ENCODE measurements at regions not wholly inside any gene's neighbourhood (a gene's known extent, or its start where the extent isn't known, plus 50 kb on each side); places are given as distances from the start of the nearest gene placed in this dataset.

DNA sequence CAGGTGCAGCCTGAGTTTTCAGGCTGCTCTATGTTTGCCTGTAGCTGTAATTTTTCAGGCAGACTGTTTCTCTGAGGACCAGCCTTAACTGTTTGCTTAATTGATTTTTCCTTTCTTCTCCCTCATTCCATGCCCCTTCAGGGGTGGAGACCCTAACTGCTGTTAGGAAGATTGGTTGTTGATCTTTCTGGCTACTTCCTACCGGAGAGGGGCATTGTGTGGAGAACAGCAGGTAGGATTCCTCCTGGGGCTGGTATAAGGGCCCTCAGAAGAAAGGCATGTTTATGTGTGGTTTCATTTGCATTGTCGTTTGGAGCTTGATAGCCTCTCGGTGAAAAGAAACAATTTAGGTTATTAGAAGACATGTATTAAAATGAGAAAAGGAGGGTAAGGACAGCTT lies 56.9 kb upstream of the GOLGA6L2 start:
- TF ChIP-seq NFYB (CRISPR knock-in tag; conservative IDR thresholded peaks at IDR 0.05; ENCODE audit: low read depth) (no peak), KAT7 (CRISPR knock-in tag; IDR thresholded peaks at IDR 0.05; ENCODE audit: borderline replicate concordance) (no peak), SOX15 (CRISPR knock-in tag; IDR thresholded peaks at IDR 0.05) (no peak), ATF1 (CRISPR knock-in tag; IDR thresholded peaks at IDR 0.05) (no peak), ZNF317 (CRISPR knock-in tag; IDR thresholded peaks at IDR 0.05; ENCODE audit: borderline replicate concordance, low read depth) (no peak), EMX1 (CRISPR knock-in tag; IDR thresholded peaks at IDR 0.05) (no peak), TP53 (CRISPR knock-in tag; IDR thresholded peaks at IDR 0.05) (no peak), ZNF396 (CRISPR knock-in tag; IDR thresholded peaks at IDR 0.05; ENCODE audit: borderline replicate concordance) (no peak), ZNF263 (CRISPR knock-in tag; IDR thresholded peaks at IDR 0.05; ENCODE audit: low read depth) (no peak), ZNF416 (CRISPR knock-in tag; IDR thresholded peaks at IDR 0.05) (no peak)
- TF ChIP-seq, protein P1, sequence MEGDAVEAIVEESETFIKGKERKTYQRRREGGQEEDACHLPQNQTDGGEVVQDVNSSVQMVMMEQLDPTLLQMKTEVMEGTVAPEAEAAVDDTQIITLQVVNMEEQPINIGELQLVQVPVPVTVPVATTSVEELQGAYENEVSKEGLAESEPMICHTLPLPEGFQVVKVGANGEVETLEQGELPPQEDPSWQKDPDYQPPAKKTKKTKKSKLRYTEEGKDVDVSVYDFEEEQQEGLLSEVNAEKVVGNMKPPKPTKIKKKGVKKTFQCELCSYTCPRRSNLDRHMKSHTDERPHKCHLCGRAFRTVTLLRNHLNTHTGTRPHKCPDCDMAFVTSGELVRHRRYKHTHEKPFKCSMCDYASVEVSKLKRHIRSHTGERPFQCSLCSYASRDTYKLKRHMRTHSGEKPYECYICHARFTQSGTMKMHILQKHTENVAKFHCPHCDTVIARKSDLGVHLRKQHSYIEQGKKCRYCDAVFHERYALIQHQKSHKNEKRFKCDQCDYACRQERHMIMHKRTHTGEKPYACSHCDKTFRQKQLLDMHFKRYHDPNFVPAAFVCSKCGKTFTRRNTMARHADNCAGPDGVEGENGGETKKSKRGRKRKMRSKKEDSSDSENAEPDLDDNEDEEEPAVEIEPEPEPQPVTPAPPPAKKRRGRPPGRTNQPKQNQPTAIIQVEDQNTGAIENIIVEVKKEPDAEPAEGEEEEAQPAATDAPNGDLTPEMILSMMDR (IDR thresholded peaks at IDR 0.05), result no peak
- TF ChIP-seq, protein P2, sequence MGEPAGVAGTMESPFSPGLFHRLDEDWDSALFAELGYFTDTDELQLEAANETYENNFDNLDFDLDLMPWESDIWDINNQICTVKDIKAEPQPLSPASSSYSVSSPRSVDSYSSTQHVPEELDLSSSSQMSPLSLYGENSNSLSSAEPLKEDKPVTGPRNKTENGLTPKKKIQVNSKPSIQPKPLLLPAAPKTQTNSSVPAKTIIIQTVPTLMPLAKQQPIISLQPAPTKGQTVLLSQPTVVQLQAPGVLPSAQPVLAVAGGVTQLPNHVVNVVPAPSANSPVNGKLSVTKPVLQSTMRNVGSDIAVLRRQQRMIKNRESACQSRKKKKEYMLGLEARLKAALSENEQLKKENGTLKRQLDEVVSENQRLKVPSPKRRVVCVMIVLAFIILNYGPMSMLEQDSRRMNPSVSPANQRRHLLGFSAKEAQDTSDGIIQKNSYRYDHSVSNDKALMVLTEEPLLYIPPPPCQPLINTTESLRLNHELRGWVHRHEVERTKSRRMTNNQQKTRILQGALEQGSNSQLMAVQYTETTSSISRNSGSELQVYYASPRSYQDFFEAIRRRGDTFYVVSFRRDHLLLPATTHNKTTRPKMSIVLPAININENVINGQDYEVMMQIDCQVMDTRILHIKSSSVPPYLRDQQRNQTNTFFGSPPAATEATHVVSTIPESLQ (CRISPR knock-in tag; IDR thresholded peaks at IDR 0.05), result no peak
- H3K27me3 Mint-ChIP-seq (ENCODE audit: low read depth), result peaks cover 68% of the 10 kb centered on the region
- DNase-seq (ENCODE audit: low spot score), result no peak
- H3K4me1 Mint-ChIP-seq, result peaks cover 22% of the 10 kb centered on the region
- H3K36me3 Mint-ChIP-seq, result peaks cover 35% of the 10 kb centered on the region
- ATAC-seq, result peak; percentile 83
- H3K27ac Mint-ChIP-seq, result peak overlapping the region; percentile 69; the same call in 1 of the 2 replicates
- ChIA-PET CTCF (no interaction called here), POLR2A (no interaction called here)
- peaks cover 70% of the 10 kb centered on the region for H3K9me3 Mint-ChIP-seq
- 0 out of 2 replicates have a peak overlapping the region, but pooled peaks have one; percentile 2 for H3K4me3 Mint-ChIP-seq

DNA sequence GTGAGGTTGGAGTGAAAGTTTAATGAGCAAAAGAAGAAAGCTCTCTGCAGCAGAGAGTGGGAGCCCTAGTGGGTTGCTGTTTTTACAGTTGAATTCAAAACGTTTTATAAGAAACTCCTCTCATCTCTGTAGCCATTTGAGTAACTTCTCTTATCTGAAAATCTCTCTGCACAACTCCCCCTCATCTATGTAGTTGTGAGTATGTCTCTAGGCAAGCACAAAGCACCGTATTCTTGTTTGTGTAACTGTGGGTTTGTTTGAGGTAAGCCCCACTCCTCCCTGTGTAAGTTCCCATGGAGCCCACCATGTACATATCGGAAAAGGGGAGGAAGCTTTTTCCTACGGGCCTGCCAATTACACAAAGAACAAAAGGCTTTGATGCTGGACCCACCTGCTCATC lies 56.5 kb upstream of the GOLGA6L2 start:
- no peak overlapping the region for H3K27ac Mint-ChIP-seq
- H3K4me1 Mint-ChIP-seq, result peaks cover 22% of the 10 kb centered on the region
- TF ChIP-seq, protein P3, sequence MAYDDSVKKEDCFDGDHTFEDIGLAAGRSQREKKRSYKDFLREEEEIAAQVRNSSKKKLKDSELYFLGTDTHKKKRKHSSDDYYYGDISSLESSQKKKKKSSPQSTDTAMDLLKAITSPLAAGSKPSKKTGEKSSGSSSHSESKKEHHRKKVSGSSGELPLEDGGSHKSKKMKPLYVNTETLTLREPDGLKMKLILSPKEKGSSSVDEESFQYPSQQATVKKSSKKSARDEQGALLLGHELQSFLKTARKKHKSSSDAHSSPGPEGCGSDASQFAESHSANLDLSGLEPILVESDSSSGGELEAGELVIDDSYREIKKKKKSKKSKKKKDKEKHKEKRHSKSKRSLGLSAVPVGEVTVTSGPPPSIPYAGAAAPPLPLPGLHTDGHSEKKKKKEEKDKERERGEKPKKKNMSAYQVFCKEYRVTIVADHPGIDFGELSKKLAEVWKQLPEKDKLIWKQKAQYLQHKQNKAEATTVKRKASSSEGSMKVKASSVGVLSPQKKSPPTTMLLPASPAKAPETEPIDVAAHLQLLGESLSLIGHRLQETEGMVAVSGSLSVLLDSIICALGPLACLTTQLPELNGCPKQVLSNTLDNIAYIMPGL (CRISPR knock-in tag; IDR thresholded peaks at IDR 0.05), result no peak
- TF ChIP-seq, protein P4, sequence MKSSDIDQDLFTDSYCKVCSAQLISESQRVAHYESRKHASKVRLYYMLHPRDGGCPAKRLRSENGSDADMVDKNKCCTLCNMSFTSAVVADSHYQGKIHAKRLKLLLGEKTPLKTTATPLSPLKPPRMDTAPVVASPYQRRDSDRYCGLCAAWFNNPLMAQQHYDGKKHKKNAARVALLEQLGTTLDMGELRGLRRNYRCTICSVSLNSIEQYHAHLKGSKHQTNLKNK (CRISPR knock-in tag; IDR thresholded peaks at IDR 0.05), result no peak
- TF ChIP-seq NFYB (CRISPR knock-in tag; conservative IDR thresholded peaks at IDR 0.05; ENCODE audit: low read depth) (no peak), ZNF121 (CRISPR knock-in tag; IDR thresholded peaks at IDR 0.05) (no peak), OVOL2 (CRISPR knock-in tag; IDR thresholded peaks at IDR 0.05; ENCODE audit: borderline replicate concordance) (no peak), ZNF232 (CRISPR knock-in tag; IDR thresholded peaks at IDR 0.05) (no peak), TCF7 (CRISPR knock-in tag; IDR thresholded peaks at IDR 0.05; ENCODE audit: low read depth) (no peak), CREB1 (CRISPR knock-in tag; IDR thresholded peaks at IDR 0.05) (no peak), ZNF263 (CRISPR knock-in tag; IDR thresholded peaks at IDR 0.05; ENCODE audit: low read depth) (no peak), SMAD4 (CRISPR knock-in tag; IDR thresholded peaks at IDR 0.05) (no peak)
- TF ChIP-seq, protein P5, sequence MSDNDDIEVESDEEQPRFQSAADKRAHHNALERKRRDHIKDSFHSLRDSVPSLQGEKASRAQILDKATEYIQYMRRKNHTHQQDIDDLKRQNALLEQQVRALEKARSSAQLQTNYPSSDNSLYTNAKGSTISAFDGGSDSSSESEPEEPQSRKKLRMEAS (CRISPR knock-in tag; IDR thresholded peaks at IDR 0.05), result no peak
- TF ChIP-seq, protein P1 (IDR thresholded peaks at IDR 0.05), result no peak
- TF ChIP-seq, protein P6, sequence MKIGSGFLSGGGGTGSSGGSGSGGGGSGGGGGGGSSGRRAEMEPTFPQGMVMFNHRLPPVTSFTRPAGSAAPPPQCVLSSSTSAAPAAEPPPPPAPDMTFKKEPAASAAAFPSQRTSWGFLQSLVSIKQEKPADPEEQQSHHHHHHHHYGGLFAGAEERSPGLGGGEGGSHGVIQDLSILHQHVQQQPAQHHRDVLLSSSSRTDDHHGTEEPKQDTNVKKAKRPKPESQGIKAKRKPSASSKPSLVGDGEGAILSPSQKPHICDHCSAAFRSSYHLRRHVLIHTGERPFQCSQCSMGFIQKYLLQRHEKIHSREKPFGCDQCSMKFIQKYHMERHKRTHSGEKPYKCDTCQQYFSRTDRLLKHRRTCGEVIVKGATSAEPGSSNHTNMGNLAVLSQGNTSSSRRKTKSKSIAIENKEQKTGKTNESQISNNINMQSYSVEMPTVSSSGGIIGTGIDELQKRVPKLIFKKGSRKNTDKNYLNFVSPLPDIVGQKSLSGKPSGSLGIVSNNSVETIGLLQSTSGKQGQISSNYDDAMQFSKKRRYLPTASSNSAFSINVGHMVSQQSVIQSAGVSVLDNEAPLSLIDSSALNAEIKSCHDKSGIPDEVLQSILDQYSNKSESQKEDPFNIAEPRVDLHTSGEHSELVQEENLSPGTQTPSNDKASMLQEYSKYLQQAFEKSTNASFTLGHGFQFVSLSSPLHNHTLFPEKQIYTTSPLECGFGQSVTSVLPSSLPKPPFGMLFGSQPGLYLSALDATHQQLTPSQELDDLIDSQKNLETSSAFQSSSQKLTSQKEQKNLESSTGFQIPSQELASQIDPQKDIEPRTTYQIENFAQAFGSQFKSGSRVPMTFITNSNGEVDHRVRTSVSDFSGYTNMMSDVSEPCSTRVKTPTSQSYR (CRISPR knock-in tag; IDR thresholded peaks at IDR 0.05), result no peak
- no peak overlapping the region for H3K4me3 Mint-ChIP-seq
- peaks cover 68% of the 10 kb centered on the region for H3K27me3 Mint-ChIP-seq (ENCODE audit: low read depth)
- H3K9me3 Mint-ChIP-seq, result peaks cover 70% of the 10 kb centered on the region
- H3K36me3 Mint-ChIP-seq, result peaks cover 34% of the 10 kb centered on the region
- no peak for ATAC-seq
- DNase-seq (ENCODE audit: low spot score), result no peak
- CTCF ChIA-PET, result no interaction called here
- POLR2A ChIA-PET, result no interaction called here
